K562 (cell line): ENCODE measurements at regions not wholly inside any gene's neighbourhood (a gene's known extent, or its start where the extent isn't known, plus 50 kb on each side); places are given as distances from the start of the nearest gene placed in this dataset.

Experiments used
- ATAC-seq: fragments of 200-7000 bp; cut with Tn5 transposase; 3 replicates; pipeline ENCODE4 v1.9.1; 2020; ENCODE audit warnings: moderate library complexity
- BruUV-seq: library from RNA; stranded (reverse); fragments of 400-500 nt; replicated peaks from 2 replicates; lab custom pipeline; 2021; lab: Mats Ljungman, UMichigan
- CTCF ChIA-PET: fragments of 300-600 bp; formaldehyde crosslinking; extraction: SDS; loops from one replicate; lab custom pipeline; 2021; ENCODE audit warnings: low intra/inter-chr PET ratio; lab: Yijun Ruan, JAX
- POLR2A ChIA-PET: fragments of 300-600, 350-650 bp; sonication (Branson Sonifier 250); formaldehyde crosslinking; extraction: SDS; loops from one replicate; lab custom pipeline; 2021; ENCODE audit warnings: antibody characterized with exemption, inconsistent platforms; lab: Yijun Ruan, JAX
- DNase-seq, 4 experiments: peaks; one replicate each; pipeline versions ENCODE4 v3.0.0 to v3.0.0-alpha.2; 2011 to 2018; ENCODE audit warnings: low spot score in 3 of 4, mixed read lengths in 3 of 4; ENCODE audit errors: extremely low read depth in 1 of 4
- FAIRE-seq: peaks from 2 replicates; lab custom pipeline; 2011; peaks lifted over from hg19 to GRCh38; lab: Jason Lieb, UNC
- H2AFZ ChIP-seq: 2 replicates; pipeline ENCODE4 v1.6.0; 2011; ENCODE audit warnings: low read depth, low read length, control low read depth, inconsistent platforms
- H3K27ac ChIP-seq: fragments of 200-600 bp; 3 replicates; pipeline ENCODE4 v1.8.0; 2011; ENCODE audit warnings: low read depth, mild to moderate bottlenecking, control low read depth, inconsistent platforms, low read length, moderate library complexity, mixed read lengths; ENCODE audit errors: extremely low read depth
- H3K27me3 ChIP-seq, 2 experiments: fragments of 300-600 bp in 1 of 2; 2 replicates in 1 of 2; 3 replicates in 1 of 2; pipeline versions ENCODE4 v1.6.0 to v1.8.0; 2011; ENCODE audit warnings: inconsistent platforms in 2 of 2, low read length in 2 of 2, mild to moderate bottlenecking in 1 of 2, mixed read lengths in 1 of 2, moderate library complexity in 1 of 2; ENCODE audit not compliant: control insufficient read depth in 2 of 2, insufficient read depth in 2 of 2
- H3K36me3 ChIP-seq: fragments of 300-600 bp; 3 replicates; pipeline ENCODE4 v1.8.0; 2011; ENCODE audit warnings: mild to moderate bottlenecking, low read length, inconsistent platforms; ENCODE audit not compliant: control insufficient read depth, insufficient read depth
- H3K4me1 ChIP-seq, 2 experiments: fragments of 200-600 bp in 1 of 2; replicated peaks in 1 of 2; 2 replicates in 1 of 2; 3 replicates in 1 of 2; pipeline versions ENCODE4 v1.5.1 to v1.8.0; 2011; ENCODE audit warnings: inconsistent platforms in 2 of 2, low read length in 2 of 2, mild to moderate bottlenecking in 1 of 2, mixed read lengths in 1 of 2, moderate library complexity in 1 of 2; ENCODE audit not compliant: control insufficient read depth in 2 of 2, insufficient read depth in 2 of 2
- H3K4me2 ChIP-seq: 2 replicates; pipeline ENCODE4 v1.6.1; 2011; ENCODE audit warnings: low read length, control low read depth, inconsistent platforms, mixed read lengths; ENCODE audit not compliant: insufficient read depth
- H3K4me3 ChIP-seq: fragments of 200-600 bp; sonication (generic), shearing (Covaris generic); 2 replicates; pipeline ENCODE4 v1.5.1; 2016; ENCODE audit warnings: control low read depth, inconsistent platforms
- H3K79me2 ChIP-seq: fragments of 200-600 bp; 3 replicates; pipeline ENCODE4 v1.8.0; 2011; ENCODE audit warnings: low read length, inconsistent platforms; ENCODE audit not compliant: control insufficient read depth, insufficient read depth
- H3K9ac ChIP-seq, 2 experiments: 2 replicates each; pipeline versions ENCODE4 v1.6.0 to v1.6.1; 2011; ENCODE audit warnings: low read depth in 2 of 2, low read length in 2 of 2, control low read depth in 1 of 2, inconsistent platforms in 1 of 2, mild to moderate bottlenecking in 1 of 2, mixed read lengths in 1 of 2; ENCODE audit not compliant: insufficient read depth in 1 of 2
- H3K9me1 ChIP-seq: one replicate; pipeline ENCODE4 v1.6.0; 2011; ENCODE audit warnings: inconsistent platforms, mild to moderate bottlenecking, low read length, moderate library complexity; ENCODE audit not compliant: control insufficient read depth, insufficient read depth
- H3K9me3 ChIP-seq: replicated peaks from 2 replicates; pipeline ENCODE4 v1.5.1; 2011; ENCODE audit warnings: low read depth, low read length, inconsistent platforms; ENCODE audit not compliant: control insufficient read depth, insufficient read depth
- H4K20me1 ChIP-seq: replicated peaks from 2 replicates; pipeline ENCODE4 v1.6.1; 2011; ENCODE audit warnings: low read length, inconsistent platforms, mixed read lengths; ENCODE audit not compliant: control insufficient read depth, insufficient read depth
- HSF4 ChIP-seq: fragments of 250-450 bp; sonication (Bioruptor Pico); IDR thresholded peaks from 2 replicates; pipeline ENCODE4 v2.1.2; 2022; ENCODE audit warnings: mild to moderate bottlenecking, moderate library complexity, borderline replicate concordance
- MTA3 ChIP-seq: fragments of 450-650 bp; formaldehyde crosslinking; IDR thresholded peaks from 2 replicates; pipeline ENCODE4 v1.6.1; 2017; ENCODE audit warnings: mild to moderate bottlenecking, borderline replicate concordance
- RUNX1 ChIP-seq: sonication (generic); IDR thresholded peaks from 2 replicates; pipeline ENCODE4 v1.6.1; 2016; ENCODE audit warnings: antibody characterized with exemption, low read depth
- TAL1 ChIP-seq: fragments of 450-650 bp; IDR thresholded peaks from 2 replicates; pipeline ENCODE4 v1.6.1; 2016; ENCODE audit warnings: mild to moderate bottlenecking
- TARDBP ChIP-seq: fragments of 450-650 bp; IDR thresholded peaks from 2 replicates; pipeline ENCODE4 v1.6.1; 2016
- ZNF134 ChIP-seq: fragments of 250-450 bp; sonication (Bioruptor Pico); conservative IDR thresholded peaks from 2 replicates; pipeline ENCODE4 v1.4.0; 2020
- ZNF174 ChIP-seq: fragments of 250-450 bp; sonication (Bioruptor Pico); IDR thresholded peaks from 2 replicates; pipeline ENCODE4 v1.4.0; 2020; ENCODE audit warnings: mild to moderate bottlenecking
- ZNF263 ChIP-seq: sonication (generic); formaldehyde crosslinking; IDR thresholded peaks from 2 replicates; pipeline ENCODE4 v1.8.0; 2022; ENCODE audit warnings: mild to moderate bottlenecking, missing genetic modification reagents, borderline replicate concordance
- ZNF584 ChIP-seq: fragments of 200-800 bp; sonication (Bioruptor generic); IDR thresholded peaks from 2 replicates; pipeline ENCODE4 v1.6.1; 2016; ENCODE audit warnings: low read depth, mild to moderate bottlenecking, missing genetic modification characterization, missing compliant biosample characterization
- WGBS: fragments of 100-300 bp; shearing (Covaris generic); methylation state at CpG from one replicate; pipeline ENCODE4 v1.1.6; 2016; ENCODE audit warnings: low coverage, mixed read lengths; ENCODE audit not compliant: insufficient coverage; ENCODE audit errors: missing lambda C conversion rate; 5-methylcytosine and 5-hydroxymethylcytosine counted together
- in situ Hi-C: fragments of 300-500 bp; cut with MboI; formaldehyde crosslinking; loops from 4 replicates; pipeline ENCODE4 v1.15.0; 2018; ENCODE audit warnings: inconsistent platforms, mixed read lengths
- intact Hi-C: fragments of 100-400 bp; cut with micrococcal nuclease; formaldehyde crosslinking; loops from 2 replicates; pipeline ENCODE4 v1.14.2; 2022
- TF ChIP-seq, protein P1 (sequence below): fragments of 450-650 bp; IDR thresholded peaks from 2 replicates; pipeline ENCODE4 v1.6.1; 2016; ENCODE audit warnings: missing biosample characterization, missing genetic modification characterization

DNA sequence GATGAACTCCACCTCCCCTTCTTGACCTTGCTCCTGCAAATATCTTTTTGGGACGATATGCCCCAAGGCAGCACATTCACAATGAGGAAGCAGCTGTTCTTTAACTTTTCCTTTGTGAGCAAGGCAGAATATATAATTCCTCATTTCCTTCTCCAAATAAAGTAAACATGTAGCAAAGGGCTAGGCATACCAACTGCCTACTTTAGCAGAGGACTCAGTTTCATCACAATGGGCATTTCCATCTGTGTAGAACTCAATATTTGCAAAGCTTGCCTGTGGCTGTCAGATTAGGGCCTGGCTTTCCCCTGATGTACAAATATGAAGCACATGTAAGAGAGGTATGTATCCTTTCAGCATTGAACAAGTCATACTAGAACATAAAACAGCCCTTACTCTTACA is 366.9 kb downstream of the RSL24D1 start:
- DNase-seq (no peak), FAIRE-seq (no peak)
- Histone ChIP-seq H3K36me3 (no peaks in the 10 kb centered on the region), H3K27me3 (no peaks in the 10 kb centered on the region), H3K79me2 (no peaks in the 10 kb centered on the region), H4K20me1 (no peaks in the 10 kb centered on the region), H3K9me1 (no peaks in the 10 kb centered on the region), H3K4me2 (no peak overlapping the region), H3K27ac (no peak overlapping the region), H2AFZ (no peak overlapping the region), H3K9ac (no peak overlapping the region)
- intact Hi-C loops = no loop called here
- ChIA-PET CTCF (no interaction called here), POLR2A (no interaction called here)
- no peak for TF ChIP-seq TAL1
- no peak for TF ChIP-seq ZNF263 (CRISPR knock-in tag)
- TF ChIP-seq, protein P1, sequence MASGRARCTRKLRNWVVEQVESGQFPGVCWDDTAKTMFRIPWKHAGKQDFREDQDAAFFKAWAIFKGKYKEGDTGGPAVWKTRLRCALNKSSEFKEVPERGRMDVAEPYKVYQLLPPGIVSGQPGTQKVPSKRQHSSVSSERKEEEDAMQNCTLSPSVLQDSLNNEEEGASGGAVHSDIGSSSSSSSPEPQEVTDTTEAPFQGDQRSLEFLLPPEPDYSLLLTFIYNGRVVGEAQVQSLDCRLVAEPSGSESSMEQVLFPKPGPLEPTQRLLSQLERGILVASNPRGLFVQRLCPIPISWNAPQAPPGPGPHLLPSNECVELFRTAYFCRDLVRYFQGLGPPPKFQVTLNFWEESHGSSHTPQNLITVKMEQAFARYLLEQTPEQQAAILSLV (tag) = no peak
- TF ChIP-seq MTA3 = no peak
- TF ChIP-seq TARDBP = no peak
- no peak for TF ChIP-seq ZNF584 (CRISPR knock-in tag)
- no peak for TF ChIP-seq RUNX1
- TF ChIP-seq HSF4 (CRISPR knock-in tag) = no peak
- TF ChIP-seq ZNF174 (CRISPR knock-in tag) = no peak
- TF ChIP-seq ZNF134 = no peak
- TF ChIP-seq, all 486 proteins: peak for 0
- no peak for ATAC-seq
- BruUV-seq = no TSS peak
- in situ Hi-C loops = no loop called here
- no peaks in the 10 kb centered on the region for H3K9me3 ChIP-seq
- WGBS = 0% methylated on average over 1 of the region's 1 CpG
- H3K4me3 ChIP-seq = no peak overlapping the region
- H3K4me1 ChIP-seq = no peaks in the 10 kb centered on the region
